Lower leg skin (tissue), 4 donors: ENCODE measurements at regions not wholly inside any gene's neighbourhood (a gene's known extent, or its start where the extent isn't known, plus 50 kb on each side); places are given as distances from the start of the nearest gene placed in this dataset.

Experiments used
- DNase-seq, 2 donors: peaks; one replicate each; pipeline ENCODE4 v3.0.0-alpha.2; 2019; ENCODE audit warnings: low spot score in 2 of 2
- H3K4me3 ChIP-seq: fragments of 200-600 bp; sonication (generic); 2 replicates; pipeline ENCODE4 v1.5.1; 2017; ENCODE audit warnings: mild to moderate bottlenecking, low read depth; ENCODE audit not compliant: poor library complexity, severe bottlenecking
- POLR2A ChIP-seq, 2 donors: fragments of 450-650 bp; IDR thresholded peaks; one replicate each; pipeline ENCODE4 v1.6.1; 2016 to 2017; ENCODE audit warnings: antibody characterized with exemption in 2 of 2, mild to moderate bottlenecking in 1 of 2, moderate library complexity in 1 of 2
- WGBS, 2 donors: methylation state at CpG; one replicate each; pipeline ENCODE4 v1.1.5; 2018; 5-methylcytosine and 5-hydroxymethylcytosine counted together
- intact Hi-C: fragments of 100-400 bp; cut with DNase I; formaldehyde crosslinking; loops from one replicate; pipeline ENCODE4 v1.15.0; 2023; ENCODE audit warnings: low total_unique reads
- TF ChIP-seq, protein P1 (sequence below), 3 donors: fragments of 450-650 bp; IDR thresholded peaks; one replicate each; pipeline ENCODE4 v1.5.1; 2016; ENCODE audit warnings: antibody characterized with exemption in 3 of 3, mild to moderate bottlenecking in 3 of 3, moderate library complexity in 2 of 3

DNA sequence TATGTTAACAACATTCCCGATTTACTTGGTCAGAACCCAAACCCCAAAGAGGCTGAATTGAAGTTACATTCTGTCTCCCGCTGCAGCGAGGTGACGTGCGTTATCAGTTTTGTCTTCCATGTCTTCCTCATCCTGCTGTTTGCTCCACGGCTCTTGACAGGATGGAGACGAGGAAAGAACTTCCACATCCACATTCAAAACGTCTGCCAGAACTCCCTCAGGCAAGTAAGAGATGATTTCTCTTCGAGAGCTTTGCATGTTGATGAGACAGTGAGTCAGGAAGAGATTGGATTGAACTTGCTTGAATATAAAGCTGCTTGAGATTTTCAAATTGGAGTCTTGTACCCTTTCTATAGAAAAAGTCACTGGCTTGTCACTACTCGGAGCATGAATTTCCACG, 242.6 kb downstream of the AUH start:
- 14 to 32% methylated on average over 11 of the region's 11 CpGs for WGBS, 2 donors
- no peak overlapping the region for H3K4me3 ChIP-seq

DNA sequence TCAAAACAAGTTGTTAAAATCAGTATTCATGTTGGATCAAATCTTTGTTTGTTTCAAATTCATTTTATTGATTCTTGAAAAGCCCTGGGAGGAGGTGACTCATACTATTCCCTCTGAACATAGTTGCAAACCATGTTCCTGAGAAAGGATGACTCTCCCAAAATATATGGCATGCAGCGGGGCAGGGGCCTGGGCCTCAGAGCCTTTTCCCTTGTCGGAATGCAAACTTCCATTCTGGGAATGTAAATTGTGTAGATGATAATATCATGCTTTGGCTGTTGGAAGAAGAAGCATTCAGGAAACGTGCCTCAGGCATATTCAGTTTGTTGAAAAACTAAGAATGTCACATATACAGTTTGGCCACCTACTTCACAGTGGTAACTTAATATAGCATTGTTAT, 242.0 kb downstream of the AUH start:
- no peak for DNase-seq
- no peak overlapping the region for H3K4me3 ChIP-seq
- TF ChIP-seq, protein P1, sequence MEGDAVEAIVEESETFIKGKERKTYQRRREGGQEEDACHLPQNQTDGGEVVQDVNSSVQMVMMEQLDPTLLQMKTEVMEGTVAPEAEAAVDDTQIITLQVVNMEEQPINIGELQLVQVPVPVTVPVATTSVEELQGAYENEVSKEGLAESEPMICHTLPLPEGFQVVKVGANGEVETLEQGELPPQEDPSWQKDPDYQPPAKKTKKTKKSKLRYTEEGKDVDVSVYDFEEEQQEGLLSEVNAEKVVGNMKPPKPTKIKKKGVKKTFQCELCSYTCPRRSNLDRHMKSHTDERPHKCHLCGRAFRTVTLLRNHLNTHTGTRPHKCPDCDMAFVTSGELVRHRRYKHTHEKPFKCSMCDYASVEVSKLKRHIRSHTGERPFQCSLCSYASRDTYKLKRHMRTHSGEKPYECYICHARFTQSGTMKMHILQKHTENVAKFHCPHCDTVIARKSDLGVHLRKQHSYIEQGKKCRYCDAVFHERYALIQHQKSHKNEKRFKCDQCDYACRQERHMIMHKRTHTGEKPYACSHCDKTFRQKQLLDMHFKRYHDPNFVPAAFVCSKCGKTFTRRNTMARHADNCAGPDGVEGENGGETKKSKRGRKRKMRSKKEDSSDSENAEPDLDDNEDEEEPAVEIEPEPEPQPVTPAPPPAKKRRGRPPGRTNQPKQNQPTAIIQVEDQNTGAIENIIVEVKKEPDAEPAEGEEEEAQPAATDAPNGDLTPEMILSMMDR (IDR thresholded peaks at IDR 0.05), result no peak
- no peak for TF ChIP-seq POLR2A (IDR thresholded peaks at IDR 0.05)
- intact Hi-C loops, result no loop called here
- WGBS, 2 donors, result 37% methylated on average over 3 of the region's 3 CpGs

More for the DNA sequence above, 242.6 kb downstream of the AUH start:
- TF ChIP-seq POLR2A (IDR thresholded peaks at IDR 0.05), result no peak
- TF ChIP-seq, protein P1 (IDR thresholded peaks at IDR 0.05), result no peak
- DNase-seq, result peak in 1 of 2 donors; percentile 48
- intact Hi-C loops, result no loop called here

DNA sequence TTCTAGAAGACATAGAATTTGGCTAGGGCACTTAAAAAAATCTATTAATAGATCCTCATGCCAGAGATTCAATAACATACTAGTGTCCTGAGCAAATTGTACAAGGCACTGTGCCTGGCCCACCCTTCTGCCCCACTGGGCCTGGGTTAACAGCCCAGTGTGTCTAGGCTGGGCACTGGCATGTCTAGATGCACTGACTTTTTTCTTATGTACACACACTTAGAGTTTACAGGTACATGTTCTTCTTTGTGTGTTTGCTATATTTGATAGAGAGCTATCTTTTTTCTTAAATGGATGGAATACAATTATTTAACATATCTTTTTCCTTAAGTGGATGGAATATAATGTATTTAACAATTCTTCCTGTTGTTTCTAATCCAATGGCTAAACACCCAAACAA, 241.5 kb downstream of the AUH start:
- H3K4me3 ChIP-seq, result no peak overlapping the region
- intact Hi-C loops, result no loop called here
- no peak for TF ChIP-seq POLR2A (IDR thresholded peaks at IDR 0.05)
- TF ChIP-seq, protein P1 (IDR thresholded peaks at IDR 0.05), result no peak
- DNase-seq, result peak in 1 of 2 donors; percentile 42

DNA sequence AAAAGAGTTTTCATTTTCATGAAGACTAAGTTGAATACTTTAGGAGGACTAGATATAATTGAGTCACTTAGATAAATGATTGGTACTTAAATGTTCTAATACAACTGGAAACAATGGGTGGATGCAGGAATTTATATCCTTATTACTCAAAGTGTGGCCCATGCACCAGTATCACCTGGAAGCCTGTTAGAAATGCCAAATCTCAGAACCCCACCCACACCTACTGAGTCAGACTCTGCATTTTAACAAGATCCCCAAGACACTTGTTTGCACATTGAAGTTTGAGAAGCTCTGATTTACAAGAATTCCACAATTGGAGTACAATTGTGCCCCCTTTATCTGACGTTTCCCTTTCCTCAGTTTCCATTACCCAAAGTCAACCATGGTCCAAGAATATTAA, 239.0 kb downstream of the AUH start:
- TF ChIP-seq, protein P1 (IDR thresholded peaks at IDR 0.05), result no peak
- no peak for TF ChIP-seq POLR2A (IDR thresholded peaks at IDR 0.05)
- WGBS, 2 donors, result 60 to 76% methylated on average over 1 of the region's 1 CpG
- DNase-seq, result no peak
- no peak overlapping the region for H3K4me3 ChIP-seq
- intact Hi-C loops, result no loop called here

DNA sequence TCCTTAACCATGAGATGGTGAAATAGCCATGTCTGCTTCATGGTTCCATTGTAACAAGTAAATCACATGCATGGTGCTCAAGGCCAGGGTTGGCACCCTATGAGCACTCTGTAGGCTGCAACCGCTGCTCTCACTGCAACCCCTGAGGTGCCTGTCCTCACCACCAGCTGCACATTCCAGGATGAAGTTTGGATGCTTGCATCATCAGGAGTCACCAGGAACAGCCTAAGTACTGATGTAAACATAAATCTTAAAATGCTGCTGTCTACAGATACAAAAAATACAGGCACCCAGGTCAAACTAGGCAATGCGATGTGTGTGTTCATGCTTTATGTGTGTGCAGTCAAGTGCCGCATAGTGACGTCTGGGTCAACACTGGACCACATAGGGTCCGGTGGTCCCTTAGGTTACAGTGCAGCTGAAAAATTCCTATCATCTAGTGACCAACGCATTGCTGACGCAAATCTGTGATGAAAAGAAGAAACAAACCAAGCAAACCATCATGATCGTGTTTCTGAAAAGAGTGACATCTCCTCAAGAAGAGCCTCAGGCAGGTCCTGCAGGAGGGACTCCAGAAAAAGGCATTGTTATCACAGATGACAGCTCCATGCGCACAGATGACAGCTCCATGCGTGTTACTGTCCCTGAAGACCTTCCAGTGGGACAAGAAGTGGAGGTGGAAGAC, 234.8 kb downstream of the AUH start:
- 85 to 96% methylated on average over 10 of the region's 10 CpGs for WGBS, 2 donors
- intact Hi-C loops, result loop anchor here (5.0 kb wide), 1 partner anchor 1520 kb away; no protein-coding TSS in a partner anchor
- TF ChIP-seq, protein P1 (IDR thresholded peaks at IDR 0.05), result no peak
- TF ChIP-seq POLR2A (IDR thresholded peaks at IDR 0.05), result no peak
- peak in 1 of 2 donors; percentile 48 for DNase-seq
- no peak overlapping the region for H3K4me3 ChIP-seq

DNA sequence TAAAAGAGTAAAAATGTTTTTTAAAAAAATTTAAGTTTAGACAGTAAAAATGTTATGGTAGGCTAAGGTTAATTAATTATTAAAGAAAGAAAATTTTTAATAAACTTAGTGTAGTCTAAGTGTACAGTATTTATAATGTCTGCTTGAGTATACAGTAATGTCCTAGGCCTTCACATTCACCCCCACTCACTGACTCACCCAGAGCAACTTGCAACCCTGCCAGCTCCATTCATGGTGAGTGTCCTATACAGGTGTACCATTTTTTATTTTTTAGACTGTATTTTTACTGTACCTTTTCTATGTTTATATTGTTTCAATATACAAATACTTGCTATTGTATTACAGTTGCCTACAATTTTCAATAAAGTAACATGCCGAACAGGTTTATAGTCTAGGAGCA, 234.1 kb downstream of the AUH start:
- DNase-seq, result peak in 1 of 2 donors; percentile 25
- TF ChIP-seq POLR2A (IDR thresholded peaks at IDR 0.05), result no peak
- TF ChIP-seq, protein P1 (IDR thresholded peaks at IDR 0.05), result no peak
- intact Hi-C loops, result loop anchor here (5.0 kb wide), 1 partner anchor 1520 kb away; no protein-coding TSS in a partner anchor
- WGBS, 2 donors, result 92 to 97% methylated on average over 1 of the region's 1 CpG
- no peak overlapping the region for H3K4me3 ChIP-seq
